H1 (cell line): ENCODE measurements at regions not wholly inside any gene's neighbourhood (a gene's known extent, or its start where the extent isn't known, plus 50 kb on each side); places are given as distances from the start of the nearest gene placed in this dataset.

ENCODE experiments used
- EP300 ChIP-seq, 2 experiments: IDR thresholded peaks; 1 replicate in 1 of 2; 2 replicates in 1 of 2; pipeline ENCODE4 v1.6.1; 2011 to 2012; ENCODE audit warnings: low read depth in 2 of 2, low read length in 2 of 2, mild to moderate bottlenecking in 2 of 2, borderline replicate concordance in 1 of 2, inconsistent platforms in 1 of 2, moderate library complexity in 1 of 2
- JUN ChIP-seq: IDR thresholded peaks from 2 replicates; pipeline ENCODE4 v1.6.1; 2011; ENCODE audit warnings: low read depth, mild to moderate bottlenecking, improper control_type of control experiment, low read length
- MAFK ChIP-seq: IDR thresholded peaks from 2 replicates; pipeline ENCODE4 v1.6.1; 2012; ENCODE audit warnings: low read depth, mild to moderate bottlenecking, improper control_type of control experiment, low read length
- MAX ChIP-seq: IDR thresholded peaks from 2 replicates; pipeline ENCODE4 v1.6.1; 2012; ENCODE audit warnings: inconsistent platforms
- POLR2A ChIP-seq, 2 experiments: IDR thresholded peaks; 1 replicate in 1 of 2; 2 replicates in 1 of 2; pipeline ENCODE4 v1.6.1; 2011; ENCODE audit warnings: low read depth in 2 of 2, low read length in 2 of 2, mild to moderate bottlenecking in 2 of 2; ENCODE audit errors: control extremely low read depth in 1 of 2
- SP1 ChIP-seq: IDR thresholded peaks from 2 replicates; pipeline ENCODE4 v1.6.1; 2011; ENCODE audit warnings: low read depth, low read length
- TCF12 ChIP-seq: IDR thresholded peaks from 2 replicates; pipeline ENCODE4 v1.6.1; 2011; ENCODE audit warnings: low read depth, mild to moderate bottlenecking, low read length
- TF ChIP-seq, protein P1 (sequence below), 3 experiments: IDR thresholded peaks; 1 replicate in 2 of 3; 2 replicates in 1 of 3; pipeline versions ENCODE4 v1.5.1 to v1.6.1; 2011; ENCODE audit warnings: low read length in 3 of 3, mild to moderate bottlenecking in 3 of 3, inconsistent platforms in 2 of 3, low read depth in 1 of 3, moderate library complexity in 1 of 3; ENCODE audit not compliant: insufficient read depth in 1 of 3; ENCODE audit errors: control extremely low read depth in 1 of 3
- TF ChIP-seq, protein P2 (sequence below): IDR thresholded peaks from 2 replicates; pipeline ENCODE4 v1.6.1; 2011; ENCODE audit warnings: low read length, improper control_type of control experiment

- no peak for TF ChIP-seq MAX
- no peak for TF ChIP-seq POLR2A (IDR thresholded peaks at IDR 0.05; ENCODE audit: control extremely low read depth in 1 of 2, low read depth in 2 of 2, low read length in 2 of 2)
- no peak for TF ChIP-seq TCF12
- TF ChIP-seq SP1, result no peak
- TF ChIP-seq, protein P1, sequence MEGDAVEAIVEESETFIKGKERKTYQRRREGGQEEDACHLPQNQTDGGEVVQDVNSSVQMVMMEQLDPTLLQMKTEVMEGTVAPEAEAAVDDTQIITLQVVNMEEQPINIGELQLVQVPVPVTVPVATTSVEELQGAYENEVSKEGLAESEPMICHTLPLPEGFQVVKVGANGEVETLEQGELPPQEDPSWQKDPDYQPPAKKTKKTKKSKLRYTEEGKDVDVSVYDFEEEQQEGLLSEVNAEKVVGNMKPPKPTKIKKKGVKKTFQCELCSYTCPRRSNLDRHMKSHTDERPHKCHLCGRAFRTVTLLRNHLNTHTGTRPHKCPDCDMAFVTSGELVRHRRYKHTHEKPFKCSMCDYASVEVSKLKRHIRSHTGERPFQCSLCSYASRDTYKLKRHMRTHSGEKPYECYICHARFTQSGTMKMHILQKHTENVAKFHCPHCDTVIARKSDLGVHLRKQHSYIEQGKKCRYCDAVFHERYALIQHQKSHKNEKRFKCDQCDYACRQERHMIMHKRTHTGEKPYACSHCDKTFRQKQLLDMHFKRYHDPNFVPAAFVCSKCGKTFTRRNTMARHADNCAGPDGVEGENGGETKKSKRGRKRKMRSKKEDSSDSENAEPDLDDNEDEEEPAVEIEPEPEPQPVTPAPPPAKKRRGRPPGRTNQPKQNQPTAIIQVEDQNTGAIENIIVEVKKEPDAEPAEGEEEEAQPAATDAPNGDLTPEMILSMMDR (IDR thresholded peaks at IDR 0.05; ENCODE audit: control extremely low read depth in 1 of 3, insufficient read depth in 1 of 3, low read depth in 1 of 3, low read length in 3 of 3), result no peak
- TF ChIP-seq, protein P2, sequence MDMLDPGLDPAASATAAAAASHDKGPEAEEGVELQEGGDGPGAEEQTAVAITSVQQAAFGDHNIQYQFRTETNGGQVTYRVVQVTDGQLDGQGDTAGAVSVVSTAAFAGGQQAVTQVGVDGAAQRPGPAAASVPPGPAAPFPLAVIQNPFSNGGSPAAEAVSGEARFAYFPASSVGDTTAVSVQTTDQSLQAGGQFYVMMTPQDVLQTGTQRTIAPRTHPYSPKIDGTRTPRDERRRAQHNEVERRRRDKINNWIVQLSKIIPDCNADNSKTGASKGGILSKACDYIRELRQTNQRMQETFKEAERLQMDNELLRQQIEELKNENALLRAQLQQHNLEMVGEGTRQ, result no peak
- no peak for TF ChIP-seq JUN
- no peak for TF ChIP-seq EP300 (IDR thresholded peaks at IDR 0.05; ENCODE audit: borderline replicate concordance in 1 of 2, low read depth in 2 of 2, low read length in 2 of 2)
- no peak for TF ChIP-seq MAFK
Observed at GRCh38 chr12:11981121-11981733, 89.5 kb upstream of the BCL2L14 start.
